Caco-2 (cell line): ENCODE measurements at regions not wholly inside any gene's neighbourhood (a gene's known extent, or its start where the extent isn't known, plus 50 kb on each side); places are given as distances from the start of the nearest gene placed in this dataset.

Experiments
- BruUV-seq: library from RNA; stranded (reverse); fragments of 400-500 nt; replicated peaks from 2 replicates; lab custom pipeline; 2021; lab: Mats Ljungman, UMichigan
- CTCF ChIA-PET: fragments of 300-600 bp; sonication (Branson Sonifier 250); formaldehyde crosslinking; loops from one replicate; lab custom pipeline; 2022; ENCODE audit warnings: antibody characterized with exemption; lab: Charles Lee
- POLR2A ChIA-PET: fragments of 300-600 bp; sonication (Branson Sonifier 250); formaldehyde crosslinking; loops from one replicate; lab custom pipeline; 2022; ENCODE audit warnings: antibody characterized with exemption; lab: Charles Lee
- DNase-seq, 2 experiments: peaks; one replicate each; pipeline versions ENCODE4 v3.0.0 to v3.0.0-alpha.2; 2020 to 2022
- H3K27me3 ChIP-seq: replicated peaks from 2 replicates; pipeline ENCODE4 v1.6.0; 2011; ENCODE audit warnings: low read length; ENCODE audit not compliant: control insufficient read depth, insufficient read depth
- H3K36me3 ChIP-seq: 2 replicates; pipeline ENCODE4 v1.5.1; 2011; ENCODE audit warnings: low read length; ENCODE audit not compliant: control insufficient read depth, insufficient read depth
- H3K4me1 ChIP-seq: fragments of 250-450 bp; sonication (Bioruptor Pico); 2 replicates; pipeline ENCODE4 v1.5.1; 2020; ENCODE audit warnings: mild to moderate bottlenecking
- H3K4me3 ChIP-seq: 2 replicates; pipeline ENCODE4 v1.5.1; 2011; ENCODE audit warnings: low read depth, mild to moderate bottlenecking, control low read depth, low read length
- H3K9me3 ChIP-seq: fragments of 250-450 bp; sonication (Bioruptor Pico); 2 replicates; pipeline ENCODE4 v1.5.1; 2020; ENCODE audit warnings: mild to moderate bottlenecking, moderate library complexity
- H3K27ac Mint-ChIP-seq: one replicate; pipeline ENCODE4 v1.8.0; 2022; ENCODE audit warnings: mixed read lengths; ENCODE audit not compliant: unreplicated experiment
- H3K27me3 Mint-ChIP-seq: one replicate; pipeline ENCODE4 v1.8.0; 2022; ENCODE audit warnings: mixed read lengths; ENCODE audit not compliant: insufficient read depth, unreplicated experiment
- H3K36me3 Mint-ChIP-seq: one replicate; pipeline ENCODE4 v1.8.0; 2022; ENCODE audit warnings: mild to moderate bottlenecking, mixed read lengths; ENCODE audit not compliant: insufficient read depth, unreplicated experiment
- H3K4me1 Mint-ChIP-seq: one replicate; pipeline ENCODE4 v1.8.0; 2022; ENCODE audit warnings: low read depth, mixed read lengths; ENCODE audit not compliant: unreplicated experiment
- H3K4me3 Mint-ChIP-seq: one replicate; pipeline ENCODE4 v1.8.0; 2022; ENCODE audit warnings: mild to moderate bottlenecking, moderate library complexity, mixed read lengths; ENCODE audit not compliant: unreplicated experiment
- H3K9me3 Mint-ChIP-seq: one replicate; pipeline ENCODE4 v1.8.0; 2022; ENCODE audit warnings: mixed read lengths; ENCODE audit not compliant: unreplicated experiment
- intact Hi-C: fragments of 100-400 bp; cut with micrococcal nuclease; formaldehyde crosslinking; loops from one replicate; pipeline ENCODE4 v1.10.0; 2022; ENCODE audit not compliant: unreplicated experiment
- TF ChIP-seq, protein P1 (sequence below), 2 experiments: fragments of 200-600 bp in 1 of 2; IDR thresholded peaks; 1 replicate in 1 of 2; 2 replicates in 1 of 2; pipeline versions ENCODE4 v1.5.1 to v1.8.0; 2011 to 2022; ENCODE audit warnings: antibody characterized with exemption in 1 of 2, control low read depth in 1 of 2, inconsistent platforms in 1 of 2, low read depth in 1 of 2, low read length in 1 of 2, mild to moderate bottlenecking in 1 of 2, moderate library complexity in 1 of 2; ENCODE audit not compliant: insufficient read depth in 1 of 2, severe bottlenecking in 1 of 2, unreplicated experiment in 1 of 2

GRCh38 chr11:33549483-33549882 lies 151.1 kb downstream of the C11orf91 start:
- Histone ChIP-seq H3K4me3 (no peak overlapping the region), H3K4me1 (no peaks in the 10 kb centered on the region), H3K36me3 (no peaks in the 10 kb centered on the region), H3K27me3 (no peaks in the 10 kb centered on the region), H3K9me3 (no peaks in the 10 kb centered on the region)
- no peak overlapping the region for H3K27ac Mint-ChIP-seq
- ChIA-PET CTCF (no interaction called here), POLR2A (no interaction called here)
- no TSS peak for BruUV-seq
- H3K4me3 Mint-ChIP-seq: no peak overlapping the region
- no peaks in the 10 kb centered on the region for H3K4me1 Mint-ChIP-seq
- no peaks in the 10 kb centered on the region for H3K9me3 Mint-ChIP-seq
- intact Hi-C loops: no loop called here
- DNase-seq: no peak
- peaks cover 11% of the 10 kb centered on the region for H3K27me3 Mint-ChIP-seq
- TF ChIP-seq, protein P1, sequence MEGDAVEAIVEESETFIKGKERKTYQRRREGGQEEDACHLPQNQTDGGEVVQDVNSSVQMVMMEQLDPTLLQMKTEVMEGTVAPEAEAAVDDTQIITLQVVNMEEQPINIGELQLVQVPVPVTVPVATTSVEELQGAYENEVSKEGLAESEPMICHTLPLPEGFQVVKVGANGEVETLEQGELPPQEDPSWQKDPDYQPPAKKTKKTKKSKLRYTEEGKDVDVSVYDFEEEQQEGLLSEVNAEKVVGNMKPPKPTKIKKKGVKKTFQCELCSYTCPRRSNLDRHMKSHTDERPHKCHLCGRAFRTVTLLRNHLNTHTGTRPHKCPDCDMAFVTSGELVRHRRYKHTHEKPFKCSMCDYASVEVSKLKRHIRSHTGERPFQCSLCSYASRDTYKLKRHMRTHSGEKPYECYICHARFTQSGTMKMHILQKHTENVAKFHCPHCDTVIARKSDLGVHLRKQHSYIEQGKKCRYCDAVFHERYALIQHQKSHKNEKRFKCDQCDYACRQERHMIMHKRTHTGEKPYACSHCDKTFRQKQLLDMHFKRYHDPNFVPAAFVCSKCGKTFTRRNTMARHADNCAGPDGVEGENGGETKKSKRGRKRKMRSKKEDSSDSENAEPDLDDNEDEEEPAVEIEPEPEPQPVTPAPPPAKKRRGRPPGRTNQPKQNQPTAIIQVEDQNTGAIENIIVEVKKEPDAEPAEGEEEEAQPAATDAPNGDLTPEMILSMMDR (IDR thresholded peaks at IDR 0.05; ENCODE audit: insufficient read depth in 1 of 2, low read depth in 1 of 2, low read length in 1 of 2, severe bottlenecking in 1 of 2, unreplicated experiment in 1 of 2): no peak
- H3K36me3 Mint-ChIP-seq: no peaks in the 10 kb centered on the region

GRCh38 chr11:33545931-33546330 lies 154.7 kb downstream of the C11orf91 start:
- no peaks in the 10 kb centered on the region for H3K27me3 ChIP-seq
- Mint-ChIP-seq H3K27me3 (peaks cover 23% of the 10 kb centered on the region), H3K27ac (no peak overlapping the region), H3K4me3 (no peak overlapping the region), H3K36me3 (no peaks in the 10 kb centered on the region), H3K4me1 (peaks cover 4% of the 10 kb centered on the region), H3K9me3 (no peaks in the 10 kb centered on the region)
- H3K36me3 ChIP-seq: no peaks in the 10 kb centered on the region
- POLR2A ChIA-PET: no interaction called here
- CTCF ChIA-PET: no interaction called here
- TF ChIP-seq, protein P1 (IDR thresholded peaks at IDR 0.05; ENCODE audit: insufficient read depth in 1 of 2, low read depth in 1 of 2, low read length in 1 of 2, severe bottlenecking in 1 of 2, unreplicated experiment in 1 of 2): no peak
- H3K9me3 ChIP-seq: no peaks in the 10 kb centered on the region
- intact Hi-C loops: no loop called here
- no peaks in the 10 kb centered on the region for H3K4me1 ChIP-seq
- no peak overlapping the region for H3K4me3 ChIP-seq
- BruUV-seq: no TSS peak
- no peak for DNase-seq

GRCh38 chr11:33544593-33545373 lies 155.8 kb downstream of the C11orf91 start:
- no TSS peak for BruUV-seq
- Mint-ChIP-seq H3K4me3 (no peak overlapping the region), H3K36me3 (no peaks in the 10 kb centered on the region), H3K27ac (no peak overlapping the region), H3K4me1 (peaks cover 4% of the 10 kb centered on the region), H3K9me3 (no peaks in the 10 kb centered on the region), H3K27me3 (peaks cover 20% of the 10 kb centered on the region)
- TF ChIP-seq, protein P1 (IDR thresholded peaks at IDR 0.05; ENCODE audit: insufficient read depth in 1 of 2, low read depth in 1 of 2, low read length in 1 of 2, severe bottlenecking in 1 of 2, unreplicated experiment in 1 of 2): no peak
- Histone ChIP-seq H3K9me3 (no peaks in the 10 kb centered on the region), H3K4me1 (no peaks in the 10 kb centered on the region), H3K36me3 (no peaks in the 10 kb centered on the region), H3K27me3 (no peaks in the 10 kb centered on the region), H3K4me3 (no peak overlapping the region)
- intact Hi-C loops: no loop called here
- ChIA-PET CTCF (interaction anchor here (1.8 kb wide), 1 partner anchor 198 kb away, joined by 6 read pairs; no protein-coding TSS in a partner anchor), POLR2A (no interaction called here)
- no peak for DNase-seq
